ENCODE measurements at regions not wholly inside any gene's neighbourhood (a gene's known extent, or its start where the extent isn't known, plus 50 kb on each side); places are given as distances from the start of the nearest gene placed in this dataset.

DNA sequence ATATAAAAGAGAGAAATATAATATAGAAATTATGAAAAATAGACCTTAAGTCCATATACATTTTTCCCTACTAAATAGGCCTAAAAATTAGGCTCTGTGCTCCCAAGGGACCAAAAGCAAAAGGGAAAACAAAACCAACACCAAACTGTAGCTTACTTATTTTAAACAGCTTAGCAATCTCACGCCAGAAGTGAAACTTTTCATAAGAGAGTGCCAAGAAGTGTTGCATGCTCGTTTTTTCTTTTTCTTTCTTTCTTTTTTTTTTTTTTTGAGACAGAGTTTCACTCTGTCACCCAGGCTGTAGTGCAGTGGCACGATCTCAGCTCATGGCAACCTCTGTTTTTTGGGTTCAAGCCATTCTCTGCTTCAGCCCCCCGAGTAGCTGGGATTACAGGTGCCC, 250.4 kb downstream of the TMA16 start:
- Histone ChIP-seq H4K20me1 (ENCODE audit: insufficient read depth, low read length) (no peaks in the 10 kb centered on the region), H3K4me2 (ENCODE audit: low read length) (no peak overlapping the region), H3K79me2 (ENCODE audit: insufficient read depth, low read depth, low read length) (no peaks in the 10 kb centered on the region), H3K27ac (ENCODE audit: low read depth, low read length, poor library complexity, severe bottlenecking) (no peak overlapping the region), H3K9me2 (ENCODE audit: insufficient read depth, low read length) (no peaks in the 10 kb centered on the region), H3K36me3 (ENCODE audit: insufficient read depth, low read length) (no peaks in the 10 kb centered on the region), H3K9me3 (ENCODE audit: low read length) (no peaks in the 10 kb centered on the region), H3K4me1 (ENCODE audit: insufficient read depth, low read length, poor library complexity, severe bottlenecking) (no peaks in the 10 kb centered on the region), H3K4me3 (ENCODE audit: low read depth, low read length, poor library complexity, severe bottlenecking) (no peak overlapping the region), H2AFZ (ENCODE audit: low read length) (no peak overlapping the region)
- peak; percentile 4 for DNase-seq (ENCODE audit: low spot score)
- ChIA-PET CTCF (ENCODE audit: unreplicated experiment) (interaction anchor here (1.3 kb wide), 1 partner anchor 9 kb away, joined by 5 read pairs; no protein-coding TSS in a partner anchor), POLR2A (interaction anchor here (0.6 to 3.4 kb wide), 6 partner anchors 11 to 78 kb away, joined by 3 to 10 read pairs (median 4); no protein-coding TSS in a partner anchor)
- TF ChIP-seq, protein P1, sequence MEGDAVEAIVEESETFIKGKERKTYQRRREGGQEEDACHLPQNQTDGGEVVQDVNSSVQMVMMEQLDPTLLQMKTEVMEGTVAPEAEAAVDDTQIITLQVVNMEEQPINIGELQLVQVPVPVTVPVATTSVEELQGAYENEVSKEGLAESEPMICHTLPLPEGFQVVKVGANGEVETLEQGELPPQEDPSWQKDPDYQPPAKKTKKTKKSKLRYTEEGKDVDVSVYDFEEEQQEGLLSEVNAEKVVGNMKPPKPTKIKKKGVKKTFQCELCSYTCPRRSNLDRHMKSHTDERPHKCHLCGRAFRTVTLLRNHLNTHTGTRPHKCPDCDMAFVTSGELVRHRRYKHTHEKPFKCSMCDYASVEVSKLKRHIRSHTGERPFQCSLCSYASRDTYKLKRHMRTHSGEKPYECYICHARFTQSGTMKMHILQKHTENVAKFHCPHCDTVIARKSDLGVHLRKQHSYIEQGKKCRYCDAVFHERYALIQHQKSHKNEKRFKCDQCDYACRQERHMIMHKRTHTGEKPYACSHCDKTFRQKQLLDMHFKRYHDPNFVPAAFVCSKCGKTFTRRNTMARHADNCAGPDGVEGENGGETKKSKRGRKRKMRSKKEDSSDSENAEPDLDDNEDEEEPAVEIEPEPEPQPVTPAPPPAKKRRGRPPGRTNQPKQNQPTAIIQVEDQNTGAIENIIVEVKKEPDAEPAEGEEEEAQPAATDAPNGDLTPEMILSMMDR (conservative IDR thresholded peaks at IDR 0.05; ENCODE audit: low read length) = no peak
- no peak for TF ChIP-seq EZH2phosphoT487 (IDR thresholded peaks at IDR 0.05; ENCODE audit: borderline replicate concordance, low read depth, low read length)
- intact Hi-C loops (cut with micrococcal nuclease; ENCODE audit: unreplicated experiment) = no loop called here
- no TSS peak for BruUV-seq (replicated peaks)

DNA sequence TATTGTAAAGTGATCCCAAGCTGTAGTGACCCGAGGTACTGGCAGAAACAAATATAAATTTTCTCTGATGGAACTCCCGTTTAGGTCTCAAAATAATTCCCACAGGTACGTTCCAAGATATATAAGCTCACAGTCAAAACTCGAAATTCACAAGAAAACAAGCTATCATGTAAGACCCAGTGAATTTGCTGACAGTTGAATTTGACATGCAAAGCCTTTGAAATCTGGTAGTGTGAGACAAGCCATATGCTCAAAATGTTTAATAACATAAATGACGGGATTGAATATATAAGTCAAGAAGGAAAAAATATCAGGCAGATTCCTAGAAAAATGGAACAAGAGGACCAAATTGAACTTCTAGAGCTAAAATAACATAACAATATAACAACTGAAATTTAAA, 252.8 kb downstream of the TMA16 start:
- H3K4me2 ChIP-seq (ENCODE audit: low read length) = no peak overlapping the region
- intact Hi-C loops (cut with micrococcal nuclease; ENCODE audit: unreplicated experiment) = no loop called here
- CTCF ChIA-PET (ENCODE audit: unreplicated experiment) = no interaction called here

GRCh38 chr4:163747886-163748285, 253.4 kb downstream of the TMA16 start:
- ChIA-PET POLR2A (interaction anchor here (0.6 to 3.4 kb wide), 4 partner anchors 11 to 529 kb away, joined by 3 to 10 read pairs (median 3); no protein-coding TSS in a partner anchor), CTCF (ENCODE audit: unreplicated experiment) (no interaction called here)
- no peak overlapping the region for H2AFZ ChIP-seq (ENCODE audit: low read length)

More for the DNA sequence above, 252.8 kb downstream of the TMA16 start:
- H3K9me3 ChIP-seq (ENCODE audit: low read length) = no peaks in the 10 kb centered on the region
- H3K9me2 ChIP-seq (ENCODE audit: insufficient read depth, low read length) = no peaks in the 10 kb centered on the region
- H3K4me1 ChIP-seq (ENCODE audit: insufficient read depth, low read length, poor library complexity, severe bottlenecking) = no peaks in the 10 kb centered on the region
- H3K27ac ChIP-seq (ENCODE audit: low read depth, low read length, poor library complexity, severe bottlenecking) = no peak overlapping the region
- H4K20me1 ChIP-seq (ENCODE audit: insufficient read depth, low read length) = no peaks in the 10 kb centered on the region
- TF ChIP-seq EZH2phosphoT487 (IDR thresholded peaks at IDR 0.05; ENCODE audit: borderline replicate concordance, low read depth, low read length) = no peak
- TF ChIP-seq, protein P1 (conservative IDR thresholded peaks at IDR 0.05; ENCODE audit: low read length) = no peak
- no peaks in the 10 kb centered on the region for H3K79me2 ChIP-seq (ENCODE audit: insufficient read depth, low read depth, low read length)
- DNase-seq (ENCODE audit: low spot score) = no peak
- no peak overlapping the region for H2AFZ ChIP-seq (ENCODE audit: low read length)
- H3K4me3 ChIP-seq (ENCODE audit: low read depth, low read length, poor library complexity, severe bottlenecking) = no peak overlapping the region
- BruUV-seq (replicated peaks) = no TSS peak
- POLR2A ChIA-PET = interaction anchor here (1.0 to 3.4 kb wide), 2 partner anchors 11 to 34 kb away, joined by 3 to 10 read pairs; no protein-coding TSS in a partner anchor
- no peaks in the 10 kb centered on the region for H3K36me3 ChIP-seq (ENCODE audit: insufficient read depth, low read length)

More at GRCh38 chr4:163747886-163748285, 253.4 kb downstream of the TMA16 start:
- H3K9me3 ChIP-seq (ENCODE audit: low read length) = no peaks in the 10 kb centered on the region
- no peak for DNase-seq (ENCODE audit: low spot score)
- no peak overlapping the region for H3K4me3 ChIP-seq (ENCODE audit: low read depth, low read length, poor library complexity, severe bottlenecking)
- no peak overlapping the region for H3K27ac ChIP-seq (ENCODE audit: low read depth, low read length, poor library complexity, severe bottlenecking)
- intact Hi-C loops (cut with micrococcal nuclease; ENCODE audit: unreplicated experiment) = no loop called here
- H3K36me3 ChIP-seq (ENCODE audit: insufficient read depth, low read length) = no peaks in the 10 kb centered on the region
- no peaks in the 10 kb centered on the region for H3K9me2 ChIP-seq (ENCODE audit: insufficient read depth, low read length)
- no peaks in the 10 kb centered on the region for H3K4me1 ChIP-seq (ENCODE audit: insufficient read depth, low read length, poor library complexity, severe bottlenecking)
- no peaks in the 10 kb centered on the region for H3K79me2 ChIP-seq (ENCODE audit: insufficient read depth, low read depth, low read length)
- no peaks in the 10 kb centered on the region for H4K20me1 ChIP-seq (ENCODE audit: insufficient read depth, low read length)
- BruUV-seq (replicated peaks) = no TSS peak
- no peak overlapping the region for H3K4me2 ChIP-seq (ENCODE audit: low read length)
- no peak for TF ChIP-seq EZH2phosphoT487 (IDR thresholded peaks at IDR 0.05; ENCODE audit: borderline replicate concordance, low read depth, low read length)
- TF ChIP-seq, protein P1 (conservative IDR thresholded peaks at IDR 0.05; ENCODE audit: low read length) = no peak

Data from OCI-LY7 (cell line).